ENCODE measurements at regions not wholly inside any gene's neighbourhood (a gene's known extent, or its start where the extent isn't known, plus 50 kb on each side); places are given as distances from the start of the nearest gene placed in this dataset.

DNA sequence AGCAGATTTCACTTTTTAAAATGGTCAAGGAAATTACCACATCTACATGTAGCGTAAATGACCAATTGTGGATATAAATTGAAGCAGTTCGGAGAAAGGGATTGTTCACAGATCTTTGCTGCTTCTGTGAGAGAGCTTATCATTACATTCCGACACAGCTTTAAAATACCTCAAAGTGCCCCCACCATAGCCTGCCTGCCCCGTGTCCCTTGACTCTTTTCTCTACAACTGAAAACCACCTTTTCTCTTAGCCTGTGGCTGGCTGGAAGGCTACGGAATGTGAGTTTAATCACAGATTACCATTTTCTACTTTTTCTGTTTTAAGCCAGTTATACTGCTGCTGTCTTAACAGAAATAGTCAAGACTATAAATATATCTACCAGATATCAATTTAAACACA is 347.2 kb upstream of the MAP3K7 start:
- Histone ChIP-seq H3K27me3 (replicated peaks in 1 of 2; ENCODE audit: control insufficient read depth in 2 of 2, insufficient read depth in 2 of 2, low read length in 1 of 2) (no peaks in the 10 kb centered on the region), H3K79me2 (ENCODE audit: control insufficient read depth, insufficient read depth, low read length) (no peaks in the 10 kb centered on the region), H3K4me1 (ENCODE audit: control insufficient read depth, insufficient read depth, low read length) (no peaks in the 10 kb centered on the region), H2AFZ (ENCODE audit: control insufficient read depth, low read depth, low read length) (no peak overlapping the region), H3K9me3 (replicated peaks; ENCODE audit: control insufficient read depth, insufficient read depth, low read length) (no peaks in the 10 kb centered on the region), H4K20me1 (ENCODE audit: control insufficient read depth, insufficient read depth) (no peaks in the 10 kb centered on the region), H3K9ac (ENCODE audit: control insufficient read depth, insufficient read depth, low read length) (no peak overlapping the region), H3K27ac (ENCODE audit: control insufficient read depth, insufficient read depth) (no peak overlapping the region), H3K36me3 (ENCODE audit: control insufficient read depth in 2 of 2, insufficient read depth in 2 of 2, low read length in 1 of 2) (no peaks in the 10 kb centered on the region), H3K4me3 (no peak overlapping the region), H3K4me2 (ENCODE audit: control insufficient read depth, insufficient read depth) (no peak overlapping the region)
- ChIA-PET POLR2A (no interaction called here), CTCF (interaction anchor here (0.7 kb wide), 1 partner anchor 18 kb away, joined by 3 read pairs; no protein-coding TSS in a partner anchor), RAD21 (ENCODE audit: unreplicated experiment) (no interaction called here), SMC1A (ENCODE audit: uncharacterized antibody, unreplicated experiment) (interaction anchor here (1.0 to 1.4 kb wide), 2 partner anchors 10 to 20 kb away, joined by 3 read pairs; no protein-coding TSS in a partner anchor)
- FAIRE-seq (no peak), DNase-seq (ENCODE audit: low read depth, low spot score) (no peak), ATAC-seq (no peak)
- TF ChIP-seq, protein P1, sequence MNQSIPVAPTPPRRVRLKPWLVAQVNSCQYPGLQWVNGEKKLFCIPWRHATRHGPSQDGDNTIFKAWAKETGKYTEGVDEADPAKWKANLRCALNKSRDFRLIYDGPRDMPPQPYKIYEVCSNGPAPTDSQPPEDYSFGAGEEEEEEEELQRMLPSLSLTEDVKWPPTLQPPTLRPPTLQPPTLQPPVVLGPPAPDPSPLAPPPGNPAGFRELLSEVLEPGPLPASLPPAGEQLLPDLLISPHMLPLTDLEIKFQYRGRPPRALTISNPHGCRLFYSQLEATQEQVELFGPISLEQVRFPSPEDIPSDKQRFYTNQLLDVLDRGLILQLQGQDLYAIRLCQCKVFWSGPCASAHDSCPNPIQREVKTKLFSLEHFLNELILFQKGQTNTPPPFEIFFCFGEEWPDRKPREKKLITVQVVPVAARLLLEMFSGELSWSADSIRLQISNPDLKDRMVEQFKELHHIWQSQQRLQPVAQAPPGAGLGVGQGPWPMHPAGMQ (IDR thresholded peaks at IDR 0.05; ENCODE audit: borderline replicate concordance) = no peak
- TF ChIP-seq MEF2A (IDR thresholded peaks at IDR 0.05; ENCODE audit: insufficient read depth, low read depth, low read length) (no peak), JUND (IDR thresholded peaks at IDR 0.05; ENCODE audit: low read depth, low read length) (no peak), CREB1 (IDR thresholded peaks at IDR 0.05; ENCODE audit: low read depth) (no peak), GABPA (IDR thresholded peaks at IDR 0.05; ENCODE audit: low read depth) (no peak), ZNF217 (IDR thresholded peaks at IDR 0.05) (no peak), TAF1 (IDR thresholded peaks at IDR 0.05; ENCODE audit: borderline replicate concordance, low read depth, low read length) (no peak), POLR2A (IDR thresholded peaks at IDR 0.05; ENCODE audit: low read depth, low read length) (no peak), NFXL1 (IDR thresholded peaks at IDR 0.05; ENCODE audit: borderline replicate concordance) (no peak), NFYB (IDR thresholded peaks at IDR 0.05; ENCODE audit: insufficient read depth, low read depth, low read length) (no peak), SREBF2 (IDR thresholded peaks at IDR 0.05; ENCODE audit: low read length) (no peak)
- TF ChIP-seq, protein P2, sequence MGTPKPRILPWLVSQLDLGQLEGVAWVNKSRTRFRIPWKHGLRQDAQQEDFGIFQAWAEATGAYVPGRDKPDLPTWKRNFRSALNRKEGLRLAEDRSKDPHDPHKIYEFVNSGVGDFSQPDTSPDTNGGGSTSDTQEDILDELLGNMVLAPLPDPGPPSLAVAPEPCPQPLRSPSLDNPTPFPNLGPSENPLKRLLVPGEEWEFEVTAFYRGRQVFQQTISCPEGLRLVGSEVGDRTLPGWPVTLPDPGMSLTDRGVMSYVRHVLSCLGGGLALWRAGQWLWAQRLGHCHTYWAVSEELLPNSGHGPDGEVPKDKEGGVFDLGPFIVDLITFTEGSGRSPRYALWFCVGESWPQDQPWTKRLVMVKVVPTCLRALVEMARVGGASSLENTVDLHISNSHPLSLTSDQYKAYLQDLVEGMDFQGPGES (IDR thresholded peaks at IDR 0.05) = no peak
- TF ChIP-seq, protein P3, sequence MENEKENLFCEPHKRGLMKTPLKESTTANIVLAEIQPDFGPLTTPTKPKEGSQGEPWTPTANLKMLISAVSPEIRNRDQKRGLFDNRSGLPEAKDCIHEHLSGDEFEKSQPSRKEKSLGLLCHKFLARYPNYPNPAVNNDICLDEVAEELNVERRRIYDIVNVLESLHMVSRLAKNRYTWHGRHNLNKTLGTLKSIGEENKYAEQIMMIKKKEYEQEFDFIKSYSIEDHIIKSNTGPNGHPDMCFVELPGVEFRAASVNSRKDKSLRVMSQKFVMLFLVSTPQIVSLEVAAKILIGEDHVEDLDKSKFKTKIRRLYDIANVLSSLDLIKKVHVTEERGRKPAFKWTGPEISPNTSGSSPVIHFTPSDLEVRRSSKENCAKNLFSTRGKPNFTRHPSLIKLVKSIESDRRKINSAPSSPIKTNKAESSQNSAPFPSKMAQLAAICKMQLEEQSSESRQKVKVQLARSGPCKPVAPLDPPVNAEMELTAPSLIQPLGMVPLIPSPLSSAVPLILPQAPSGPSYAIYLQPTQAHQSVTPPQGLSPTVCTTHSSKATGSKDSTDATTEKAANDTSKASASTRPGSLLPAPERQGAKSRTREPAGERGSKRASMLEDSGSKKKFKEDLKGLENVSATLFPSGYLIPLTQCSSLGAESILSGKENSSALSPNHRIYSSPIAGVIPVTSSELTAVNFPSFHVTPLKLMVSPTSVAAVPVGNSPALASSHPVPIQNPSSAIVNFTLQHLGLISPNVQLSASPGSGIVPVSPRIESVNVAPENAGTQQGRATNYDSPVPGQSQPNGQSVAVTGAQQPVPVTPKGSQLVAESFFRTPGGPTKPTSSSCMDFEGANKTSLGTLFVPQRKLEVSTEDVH (IDR thresholded peaks at IDR 0.05; ENCODE audit: low read depth, partially characterized antibody) = no peak
- intact Hi-C loops (cut with micrococcal nuclease; ENCODE audit: unreplicated experiment) (no loop called here), in situ Hi-C loops (cut with MboI) (no loop called here)
- WGBS (ENCODE audit: insufficient coverage, insufficient replicate concordance, low lambda C conversion rate, missing lambda C conversion rate) = 41% methylated on average over 5 of the region's 5 CpGs
- no TSS peak for BruUV-seq (replicated peaks)

All from GM12878 (cell line).